ENCODE measurements at regions not wholly inside any gene's neighbourhood (a gene's known extent, or its start where the extent isn't known, plus 50 kb on each side); places are given as distances from the start of the nearest gene placed in this dataset.

DNA sequence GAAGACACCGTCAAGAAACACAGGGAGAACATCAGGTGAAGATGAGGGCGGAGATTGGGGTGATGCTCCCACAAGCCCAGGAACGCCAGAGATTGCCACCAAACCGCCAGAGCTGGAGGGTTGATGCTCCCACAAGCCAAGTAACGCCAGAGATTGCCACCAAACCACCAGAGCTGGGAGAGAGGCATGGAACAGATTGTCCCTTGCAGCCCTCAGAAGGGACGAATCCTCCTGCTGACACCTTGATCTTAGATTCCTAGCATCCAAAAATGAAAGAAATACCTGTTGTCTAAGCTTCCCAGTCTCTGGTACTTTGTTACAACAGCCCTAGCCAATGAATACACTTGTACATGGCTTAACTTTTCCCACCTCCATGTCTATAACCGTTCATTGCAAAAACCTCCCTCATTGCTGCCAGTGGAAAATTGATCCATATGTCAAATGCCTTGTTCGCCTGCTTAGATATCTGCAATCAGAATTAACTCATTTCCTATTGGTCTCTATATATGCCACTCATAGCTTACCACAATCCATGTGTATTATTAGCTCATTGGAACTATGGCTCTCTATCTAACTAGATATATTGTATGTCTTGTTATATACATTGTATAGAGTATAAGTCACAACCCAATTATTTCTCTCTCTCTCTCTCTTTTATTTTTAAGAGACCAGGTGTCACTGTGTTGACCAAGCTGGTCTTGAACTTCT lies 127.4 kb downstream of the ADSS2 start:
- no peak overlapping the region for H3K4me2 ChIP-seq (ENCODE audit: low read depth, low read length, poor library complexity, severe bottlenecking)
- TF ChIP-seq, protein P1, sequence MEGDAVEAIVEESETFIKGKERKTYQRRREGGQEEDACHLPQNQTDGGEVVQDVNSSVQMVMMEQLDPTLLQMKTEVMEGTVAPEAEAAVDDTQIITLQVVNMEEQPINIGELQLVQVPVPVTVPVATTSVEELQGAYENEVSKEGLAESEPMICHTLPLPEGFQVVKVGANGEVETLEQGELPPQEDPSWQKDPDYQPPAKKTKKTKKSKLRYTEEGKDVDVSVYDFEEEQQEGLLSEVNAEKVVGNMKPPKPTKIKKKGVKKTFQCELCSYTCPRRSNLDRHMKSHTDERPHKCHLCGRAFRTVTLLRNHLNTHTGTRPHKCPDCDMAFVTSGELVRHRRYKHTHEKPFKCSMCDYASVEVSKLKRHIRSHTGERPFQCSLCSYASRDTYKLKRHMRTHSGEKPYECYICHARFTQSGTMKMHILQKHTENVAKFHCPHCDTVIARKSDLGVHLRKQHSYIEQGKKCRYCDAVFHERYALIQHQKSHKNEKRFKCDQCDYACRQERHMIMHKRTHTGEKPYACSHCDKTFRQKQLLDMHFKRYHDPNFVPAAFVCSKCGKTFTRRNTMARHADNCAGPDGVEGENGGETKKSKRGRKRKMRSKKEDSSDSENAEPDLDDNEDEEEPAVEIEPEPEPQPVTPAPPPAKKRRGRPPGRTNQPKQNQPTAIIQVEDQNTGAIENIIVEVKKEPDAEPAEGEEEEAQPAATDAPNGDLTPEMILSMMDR (conservative IDR thresholded peaks at IDR 0.05; ENCODE audit: low read length), result no peak
- no peak for TF ChIP-seq EZH2phosphoT487 (IDR thresholded peaks at IDR 0.05; ENCODE audit: borderline replicate concordance)
- H3K4me3 ChIP-seq (ENCODE audit: low read length, poor library complexity, severe bottlenecking), result no peak overlapping the region
- H3K4me1 ChIP-seq (ENCODE audit: insufficient read depth, low read length, poor library complexity, severe bottlenecking), result peaks cover 17% of the 10 kb centered on the region
- no peaks in the 10 kb centered on the region for H3K79me2 ChIP-seq (ENCODE audit: insufficient read depth, low read length)
- H2AFZ ChIP-seq (ENCODE audit: low read length), result no peak overlapping the region; the same call in 1 of the 2 replicates
- H4K20me1 ChIP-seq (ENCODE audit: insufficient read depth, low read length, poor library complexity, severe bottlenecking), result no peaks in the 10 kb centered on the region
- no peaks in the 10 kb centered on the region for H3K27me3 ChIP-seq (ENCODE audit: insufficient read depth, low read length, poor library complexity, severe bottlenecking)
- H3K9me3 ChIP-seq (ENCODE audit: insufficient read depth, low read depth, low read length), result no peaks in the 10 kb centered on the region
- H3F3A ChIP-seq (ENCODE audit: low read depth), result no peaks in the 10 kb centered on the region
- no peaks in the 10 kb centered on the region for H3K9me2 ChIP-seq (replicated peaks; ENCODE audit: low read depth, low read length)
- H3K36me3 ChIP-seq (ENCODE audit: insufficient read depth, low read length), result no peaks in the 10 kb centered on the region
- H3K9ac ChIP-seq (ENCODE audit: low read depth, low read length, poor library complexity, severe bottlenecking), result no peak overlapping the region

DNA sequence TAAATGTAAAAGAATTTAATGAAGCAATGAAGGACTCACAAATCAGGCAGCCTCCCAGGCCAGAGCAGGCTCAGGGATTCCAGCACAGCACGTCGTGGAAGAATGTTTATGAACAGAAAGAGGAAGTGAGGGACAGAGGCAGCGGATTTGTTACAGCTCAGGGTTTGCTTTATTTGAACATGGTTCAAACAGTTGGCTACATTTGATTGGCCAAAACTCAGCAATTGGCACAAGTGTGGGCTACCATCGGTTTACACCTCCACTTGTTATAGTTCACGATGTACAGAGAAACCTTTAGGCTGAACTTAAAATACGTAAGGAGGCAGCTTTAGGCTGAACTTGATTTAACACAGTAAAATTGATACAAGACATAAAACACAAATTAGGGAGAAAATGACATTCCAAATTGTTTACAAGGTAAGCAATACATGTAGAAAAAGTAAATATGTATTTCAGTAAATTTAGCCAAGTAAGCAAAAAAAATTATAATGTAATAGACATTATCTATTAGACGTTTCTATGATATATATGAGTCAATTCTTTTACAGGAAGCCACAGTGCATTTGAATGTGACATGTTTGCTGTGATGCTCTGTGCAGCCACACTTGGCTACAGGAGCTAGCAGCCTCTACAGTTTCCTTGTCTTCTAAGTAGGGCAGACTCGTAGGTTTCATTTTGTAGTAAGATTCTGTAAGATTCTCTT lies 126.5 kb downstream of the ADSS2 start:
- no peak overlapping the region for H3K9ac ChIP-seq (ENCODE audit: low read depth, low read length, poor library complexity, severe bottlenecking)
- H3K9me2 ChIP-seq (replicated peaks; ENCODE audit: low read depth, low read length), result no peaks in the 10 kb centered on the region
- no peaks in the 10 kb centered on the region for H3K9me3 ChIP-seq (ENCODE audit: insufficient read depth, low read depth, low read length)
- H3K4me1 ChIP-seq (ENCODE audit: insufficient read depth, low read length, poor library complexity, severe bottlenecking), result peaks cover 9% of the 10 kb centered on the region
- TF ChIP-seq EZH2phosphoT487 (IDR thresholded peaks at IDR 0.05; ENCODE audit: borderline replicate concordance), result no peak
- TF ChIP-seq, protein P1 (conservative IDR thresholded peaks at IDR 0.05; ENCODE audit: low read length), result no peak
- no peak overlapping the region for H3K4me3 ChIP-seq (ENCODE audit: low read length, poor library complexity, severe bottlenecking)
- H3F3A ChIP-seq (ENCODE audit: low read depth), result no peaks in the 10 kb centered on the region
- no peaks in the 10 kb centered on the region for H4K20me1 ChIP-seq (ENCODE audit: insufficient read depth, low read length, poor library complexity, severe bottlenecking)
- no peaks in the 10 kb centered on the region for H3K36me3 ChIP-seq (ENCODE audit: insufficient read depth, low read length)
- H3K27me3 ChIP-seq (ENCODE audit: insufficient read depth, low read length, poor library complexity, severe bottlenecking), result no peaks in the 10 kb centered on the region
- H3K79me2 ChIP-seq (ENCODE audit: insufficient read depth, low read length), result no peaks in the 10 kb centered on the region
- H2AFZ ChIP-seq (ENCODE audit: low read length), result 0 out of 2 replicates have a peak overlapping the region, but pooled peaks have one; percentile 53
- H3K4me2 ChIP-seq (ENCODE audit: low read depth, low read length, poor library complexity, severe bottlenecking), result no peak overlapping the region

DNA sequence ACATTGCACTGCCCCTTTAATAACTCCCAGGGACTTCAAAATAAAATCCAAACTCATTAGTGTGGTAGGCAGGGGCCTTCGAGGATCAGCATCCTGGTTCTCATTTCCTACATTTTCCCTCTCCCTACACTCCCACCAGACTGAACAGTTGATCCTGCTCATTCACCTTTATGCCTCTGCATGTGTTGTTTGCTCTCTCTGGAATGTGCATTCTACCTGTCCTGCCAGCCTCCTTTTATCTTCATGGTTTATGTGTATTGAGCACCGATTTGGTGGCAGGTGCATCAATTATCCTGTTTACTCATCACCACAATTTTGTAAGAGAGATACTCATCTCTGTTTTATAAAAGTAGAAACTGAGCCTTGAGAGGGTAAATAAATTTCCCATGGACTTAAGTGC lies 125.0 kb downstream of the ADSS2 start:
- no peak overlapping the region for H2AFZ ChIP-seq (ENCODE audit: low read length)
- H3F3A ChIP-seq (ENCODE audit: low read depth), result no peaks in the 10 kb centered on the region
- H4K20me1 ChIP-seq (ENCODE audit: insufficient read depth, low read length, poor library complexity, severe bottlenecking), result no peaks in the 10 kb centered on the region
- H3K4me3 ChIP-seq (ENCODE audit: low read length, poor library complexity, severe bottlenecking), result no peak overlapping the region
- no peaks in the 10 kb centered on the region for H3K36me3 ChIP-seq (ENCODE audit: insufficient read depth, low read length)
- H3K4me2 ChIP-seq (ENCODE audit: low read depth, low read length, poor library complexity, severe bottlenecking), result no peak overlapping the region
- no peaks in the 10 kb centered on the region for H3K9me2 ChIP-seq (replicated peaks; ENCODE audit: low read depth, low read length)
- H3K4me1 ChIP-seq (ENCODE audit: insufficient read depth, low read length, poor library complexity, severe bottlenecking), result peaks cover 9% of the 10 kb centered on the region
- H3K79me2 ChIP-seq (ENCODE audit: insufficient read depth, low read length), result no peaks in the 10 kb centered on the region
- no peak overlapping the region for H3K9ac ChIP-seq (ENCODE audit: low read depth, low read length, poor library complexity, severe bottlenecking)
- no peaks in the 10 kb centered on the region for H3K9me3 ChIP-seq (ENCODE audit: insufficient read depth, low read depth, low read length)
- TF ChIP-seq, protein P1 (conservative IDR thresholded peaks at IDR 0.05; ENCODE audit: low read length), result no peak
- no peak for TF ChIP-seq EZH2phosphoT487 (IDR thresholded peaks at IDR 0.05; ENCODE audit: borderline replicate concordance)
- H3K27me3 ChIP-seq (ENCODE audit: insufficient read depth, low read length, poor library complexity, severe bottlenecking), result no peaks in the 10 kb centered on the region

Data from Loucy (cell line).